GM19452 (cell line): ENCODE measurements at regions not wholly inside any gene's neighbourhood (a gene's known extent, or its start where the extent isn't known, plus 50 kb on each side); places are given as distances from the start of the nearest gene placed in this dataset.

ENCODE experiments used
- ATAC-seq: cut with Tn5 transposase; IDR thresholded peaks from one replicate; pipeline ENCODE4 v1.9.1; 2021; ENCODE audit not compliant: unreplicated experiment

DNA sequence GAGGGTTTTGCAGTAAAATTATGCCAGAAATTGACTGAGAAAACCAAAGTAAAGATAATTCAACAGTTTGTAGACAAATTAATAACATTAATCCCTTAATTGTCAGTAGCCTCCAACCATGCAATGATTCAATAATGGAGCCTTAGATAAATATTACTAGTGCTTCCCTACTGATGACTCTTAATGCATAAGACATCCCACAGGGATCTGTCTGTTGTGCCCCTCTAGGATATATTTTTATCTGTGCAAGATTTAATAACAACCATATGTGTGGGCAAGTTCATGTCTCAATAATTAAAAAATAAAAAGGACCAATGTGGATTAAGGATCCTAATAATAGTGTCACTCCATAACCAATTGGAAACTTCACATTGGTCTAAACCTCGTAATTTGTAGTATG, 230.3 kb upstream of the TCF4 start:
- no peak for ATAC-seq

DNA sequence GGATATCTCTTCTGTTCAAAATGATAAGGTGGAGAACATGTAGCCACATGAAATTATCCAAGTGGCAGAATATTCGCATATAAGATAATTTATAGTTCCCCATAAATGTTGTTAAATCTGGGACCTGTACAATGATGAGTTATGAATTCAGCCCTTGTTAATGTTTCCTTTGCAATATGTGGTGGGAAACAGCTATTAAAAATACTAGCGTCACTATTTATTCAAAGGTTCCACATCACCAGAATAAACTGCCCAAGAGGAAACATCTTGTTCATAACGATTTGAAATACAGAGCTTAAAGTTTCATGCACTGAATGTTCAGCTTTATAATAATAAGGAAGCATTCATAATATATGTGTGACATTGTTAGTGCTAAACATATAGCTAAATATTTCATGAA, 223.9 kb upstream of the TCF4 start:
- ATAC-seq: no peak

DNA sequence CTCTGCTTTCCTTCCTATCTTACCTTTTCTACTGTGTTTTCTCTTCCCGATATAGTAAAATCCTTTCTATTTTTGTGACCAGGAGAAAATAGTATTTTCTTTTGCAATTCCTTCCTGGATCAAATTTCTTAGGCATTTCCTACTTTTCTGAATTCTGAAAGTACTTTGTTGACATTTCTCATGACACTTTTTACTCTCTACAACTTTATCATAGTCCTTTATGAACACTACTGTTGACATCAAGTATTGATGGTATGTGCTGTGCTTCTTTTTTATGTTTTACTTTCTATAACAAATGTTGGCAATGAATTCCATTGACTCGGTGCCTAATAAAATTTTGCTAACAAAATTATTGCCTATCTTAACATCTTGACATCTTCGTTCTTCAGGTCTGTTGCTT, 217.7 kb upstream of the TCF4 start:
- no peak for ATAC-seq

DNA sequence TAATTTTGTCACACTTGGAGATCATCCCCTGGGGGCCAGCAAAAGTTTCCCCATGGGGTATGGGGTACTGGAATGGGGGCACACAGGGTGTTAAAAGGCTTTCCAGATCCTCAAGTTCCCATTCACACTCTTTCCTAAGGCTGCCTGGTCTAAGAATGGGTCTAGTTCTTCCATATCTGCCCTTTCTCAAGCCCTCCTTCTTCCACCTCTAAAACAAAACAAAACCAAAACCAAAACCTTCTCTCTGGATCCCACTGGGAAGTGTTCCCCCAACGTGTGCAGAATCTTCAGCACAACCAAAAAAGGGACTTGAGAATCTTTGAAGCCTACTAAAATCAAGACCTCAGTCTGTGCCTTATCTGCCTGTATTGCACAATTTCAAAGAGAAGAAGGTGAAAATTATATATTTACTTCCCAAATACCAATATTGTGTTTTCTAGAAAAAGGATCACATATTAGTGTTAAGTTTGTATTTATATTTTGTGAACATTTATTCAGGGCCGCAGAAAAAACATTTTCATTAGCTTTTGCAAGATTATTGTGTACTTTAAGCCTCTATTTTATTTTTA, 207.2 kb upstream of the TCF4 start:
- no peak for ATAC-seq

DNA sequence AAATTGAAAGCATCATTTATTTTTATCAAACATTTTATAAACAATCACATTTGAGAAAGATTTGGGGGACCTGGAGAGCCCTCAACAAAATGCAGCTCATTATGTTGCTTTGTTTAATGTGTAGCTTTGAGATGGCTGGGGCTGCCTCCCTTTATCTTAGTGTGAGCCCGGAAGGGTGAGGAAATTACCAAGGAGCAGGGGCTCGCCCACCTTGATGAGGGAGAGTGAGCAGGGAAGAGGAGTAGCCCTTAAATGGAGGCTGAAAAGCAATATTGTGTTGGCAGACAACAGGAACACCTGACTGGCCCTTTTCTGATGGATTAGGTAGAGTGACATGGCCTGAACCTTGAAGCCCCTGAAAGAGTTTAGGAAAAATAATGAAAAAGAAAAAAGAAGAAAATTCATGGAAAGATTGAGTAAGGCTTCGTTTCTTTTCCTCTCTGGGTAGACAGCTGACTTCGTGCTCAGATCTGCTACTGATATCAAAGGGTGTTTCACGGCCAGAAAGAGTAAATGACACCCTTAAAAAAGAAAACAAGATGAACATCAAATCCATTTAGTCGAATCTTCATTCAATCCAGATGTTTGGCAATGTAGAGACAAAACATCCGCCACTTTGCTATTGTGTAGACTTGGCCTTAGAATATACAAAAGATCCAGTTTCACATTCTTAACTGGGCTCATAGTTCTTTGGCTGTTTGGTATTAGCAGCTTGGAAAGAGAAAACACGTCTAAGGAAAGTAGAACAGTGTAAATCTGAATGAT, 206.5 kb upstream of the TCF4 start:
- no peak for ATAC-seq

DNA sequence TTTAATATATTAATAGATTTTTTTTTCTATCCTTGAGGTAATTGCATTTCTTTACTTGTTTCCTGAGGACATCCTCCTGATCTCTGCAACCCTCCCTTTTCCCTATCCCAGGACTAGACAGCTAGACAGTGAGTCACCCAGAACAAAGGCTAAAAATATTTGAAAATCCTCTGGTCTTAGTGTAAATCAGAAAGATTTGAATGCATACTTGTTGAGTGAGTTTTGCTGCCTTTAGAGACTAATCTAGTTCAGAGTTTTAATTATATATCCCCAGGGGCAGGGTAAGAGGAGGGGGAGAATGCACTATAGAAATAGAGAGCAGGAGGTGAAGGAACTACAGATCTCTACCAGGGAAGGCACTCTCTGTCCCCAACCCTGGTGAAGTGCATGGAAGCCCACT, 202.3 kb upstream of the TCF4 start:
- no peak for ATAC-seq

DNA sequence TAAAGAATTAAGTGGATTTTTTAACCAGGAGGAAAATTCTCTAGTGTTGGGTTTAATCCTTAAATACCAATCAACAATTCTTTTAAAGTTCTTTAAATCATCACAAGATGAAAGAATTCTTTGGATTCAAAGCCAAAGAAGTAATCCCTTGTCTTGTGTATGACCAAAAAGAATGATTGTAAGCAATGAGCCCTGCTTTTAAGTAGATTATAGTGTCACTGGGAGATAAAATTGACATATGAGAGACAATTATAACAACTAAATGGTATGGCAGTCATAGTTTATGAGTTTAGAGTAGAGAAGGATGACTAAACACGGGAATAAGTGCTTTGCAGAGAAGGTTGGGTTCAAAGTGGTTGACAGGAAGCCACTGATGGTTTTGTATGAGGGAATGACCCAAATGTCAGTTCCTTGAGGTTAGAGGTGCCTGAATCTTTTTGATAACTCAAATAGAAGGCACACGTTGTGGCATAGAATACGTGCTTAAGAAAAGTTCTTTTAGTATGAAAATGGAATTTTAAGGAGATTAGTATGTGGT, 199.6 kb upstream of the TCF4 start:
- no peak for ATAC-seq

DNA sequence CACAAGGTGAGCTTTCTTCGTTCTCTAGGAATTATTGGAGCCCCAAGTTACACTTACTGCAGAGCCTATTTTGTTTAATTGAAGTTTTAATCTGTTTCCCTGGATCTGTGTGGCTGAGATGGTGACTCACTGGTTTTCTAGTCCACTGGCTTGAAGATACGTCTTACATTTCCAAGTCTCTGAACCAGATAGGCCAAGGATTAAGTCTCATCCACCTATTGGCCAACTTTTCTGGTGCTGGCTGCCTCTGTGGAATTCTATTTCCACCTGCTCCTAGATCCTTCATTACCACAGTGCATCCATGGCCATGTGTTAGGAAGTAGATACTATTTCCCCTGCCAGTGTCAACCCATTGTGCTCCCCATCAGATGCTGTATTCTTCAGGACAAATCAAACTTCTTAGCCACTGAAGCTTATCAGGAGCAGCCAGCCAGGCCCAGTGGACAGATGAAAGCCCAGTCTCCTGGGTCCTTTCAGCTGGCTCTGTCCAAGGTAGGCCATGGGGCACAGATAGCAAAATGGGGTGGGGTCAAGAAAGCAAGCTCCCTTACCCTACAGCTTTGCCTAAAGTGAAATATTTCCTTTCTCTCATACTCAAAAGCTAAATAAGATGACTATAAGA, 198.8 kb upstream of the TCF4 start:
- no peak for ATAC-seq

DNA sequence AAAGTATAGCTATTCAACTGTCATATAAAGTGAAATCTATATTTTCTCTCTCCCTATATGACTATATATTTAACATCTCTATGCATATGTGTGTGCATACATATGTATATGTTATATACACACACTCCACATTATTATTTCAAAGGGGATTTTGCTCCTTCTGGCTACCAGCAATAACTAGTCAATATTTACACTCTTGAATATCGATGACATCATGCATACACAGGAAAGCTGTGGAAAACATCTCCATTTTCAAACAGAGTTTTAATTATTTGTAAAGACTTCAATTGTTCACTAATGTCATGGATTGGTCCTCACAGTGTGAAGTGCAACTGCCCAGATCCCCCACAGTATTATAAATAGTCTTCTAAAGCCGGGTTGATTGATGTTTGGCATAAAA, 195.9 kb upstream of the TCF4 start:
- ATAC-seq: no peak

DNA sequence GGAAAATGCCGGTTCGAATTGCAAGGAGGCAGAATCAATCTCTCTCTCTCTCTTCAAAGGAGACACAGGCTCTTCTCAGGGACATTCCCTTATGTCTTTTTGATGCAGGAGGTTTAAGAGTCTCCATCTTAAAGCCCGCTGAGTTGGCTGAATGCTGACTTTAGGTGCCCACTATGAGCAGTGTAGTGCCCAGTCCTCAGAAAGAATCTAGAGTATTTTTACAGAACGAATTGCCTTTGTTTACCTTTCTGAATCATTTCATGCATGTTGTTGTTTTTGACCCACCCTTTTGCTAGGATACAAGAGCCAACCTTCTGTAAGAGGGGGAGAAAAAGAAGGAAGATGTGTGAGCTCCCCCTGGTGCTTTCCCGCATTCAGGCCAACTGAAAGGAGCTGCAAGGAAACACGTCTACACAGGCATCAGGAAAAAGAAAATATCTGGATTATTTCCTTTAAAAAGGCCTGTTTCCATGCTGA, 193.5 kb upstream of the TCF4 start:
- no peak for ATAC-seq

DNA sequence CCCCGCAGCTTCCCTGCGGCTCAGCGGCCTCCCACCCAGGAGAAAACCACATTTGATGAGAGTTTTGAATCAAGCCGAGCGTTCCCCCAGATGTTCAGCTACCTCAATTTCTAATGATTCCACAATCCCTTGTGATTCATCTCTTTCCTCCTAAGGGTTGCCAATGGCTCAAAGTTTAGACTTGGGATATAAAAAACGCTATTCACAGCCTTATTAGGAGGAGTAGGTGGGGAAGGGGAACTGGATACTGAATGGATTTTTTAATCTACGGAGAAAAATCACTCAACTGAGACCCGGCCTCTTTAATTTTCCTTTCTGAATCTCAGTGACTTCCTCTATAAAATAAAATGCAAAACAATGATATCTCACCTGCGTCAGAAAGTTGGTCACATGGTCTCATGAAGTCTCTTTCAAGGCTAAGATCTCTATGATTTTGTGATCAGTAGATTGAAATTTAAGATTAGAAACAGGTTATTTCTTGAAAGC, 192.6 kb upstream of the TCF4 start:
- no peak for ATAC-seq

DNA sequence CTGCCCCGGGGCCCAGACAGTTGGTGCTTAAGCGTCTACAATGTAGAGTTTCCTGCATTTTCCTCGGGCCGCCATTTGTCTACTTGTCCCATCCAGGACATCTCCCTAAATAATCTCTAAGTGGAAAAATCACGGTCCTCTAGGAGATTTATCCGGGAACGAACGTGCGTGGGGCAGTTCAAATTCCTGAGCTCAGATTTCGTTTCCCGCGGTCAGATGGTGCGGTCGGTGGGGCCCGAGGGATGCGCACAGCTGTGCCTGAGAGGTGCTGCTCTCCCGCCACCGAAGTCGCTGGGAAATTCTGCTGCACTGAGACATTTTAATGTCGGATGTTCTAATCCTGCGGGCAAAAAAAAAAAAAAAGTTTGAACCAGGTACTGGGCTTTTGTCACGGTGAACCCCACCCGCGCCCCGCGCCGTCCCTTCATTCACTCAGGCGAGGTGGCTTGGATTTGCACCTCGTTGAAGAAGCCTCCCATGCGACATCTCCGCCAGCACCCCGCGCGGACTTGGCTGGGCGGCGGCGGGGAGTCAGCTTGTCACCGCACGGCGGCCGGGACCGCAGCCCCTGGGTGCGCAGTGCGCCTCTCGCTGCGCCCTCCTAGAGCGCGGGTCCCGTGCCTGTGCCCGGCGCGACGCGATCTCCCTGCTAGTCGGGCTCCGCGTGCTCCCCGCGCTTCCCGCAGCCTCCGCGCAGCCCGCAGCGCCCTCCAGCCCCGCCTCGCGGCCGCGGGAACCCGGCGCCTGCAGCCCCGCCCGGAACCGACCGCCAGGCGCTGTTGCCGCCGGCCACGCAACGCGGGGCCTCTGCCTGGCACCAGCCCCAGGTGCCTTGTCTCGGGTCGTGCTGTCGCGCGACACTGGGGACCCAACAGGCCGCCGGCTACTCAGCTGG, 191.9 kb upstream of the TCF4 start:
- ATAC-seq: no peak

DNA sequence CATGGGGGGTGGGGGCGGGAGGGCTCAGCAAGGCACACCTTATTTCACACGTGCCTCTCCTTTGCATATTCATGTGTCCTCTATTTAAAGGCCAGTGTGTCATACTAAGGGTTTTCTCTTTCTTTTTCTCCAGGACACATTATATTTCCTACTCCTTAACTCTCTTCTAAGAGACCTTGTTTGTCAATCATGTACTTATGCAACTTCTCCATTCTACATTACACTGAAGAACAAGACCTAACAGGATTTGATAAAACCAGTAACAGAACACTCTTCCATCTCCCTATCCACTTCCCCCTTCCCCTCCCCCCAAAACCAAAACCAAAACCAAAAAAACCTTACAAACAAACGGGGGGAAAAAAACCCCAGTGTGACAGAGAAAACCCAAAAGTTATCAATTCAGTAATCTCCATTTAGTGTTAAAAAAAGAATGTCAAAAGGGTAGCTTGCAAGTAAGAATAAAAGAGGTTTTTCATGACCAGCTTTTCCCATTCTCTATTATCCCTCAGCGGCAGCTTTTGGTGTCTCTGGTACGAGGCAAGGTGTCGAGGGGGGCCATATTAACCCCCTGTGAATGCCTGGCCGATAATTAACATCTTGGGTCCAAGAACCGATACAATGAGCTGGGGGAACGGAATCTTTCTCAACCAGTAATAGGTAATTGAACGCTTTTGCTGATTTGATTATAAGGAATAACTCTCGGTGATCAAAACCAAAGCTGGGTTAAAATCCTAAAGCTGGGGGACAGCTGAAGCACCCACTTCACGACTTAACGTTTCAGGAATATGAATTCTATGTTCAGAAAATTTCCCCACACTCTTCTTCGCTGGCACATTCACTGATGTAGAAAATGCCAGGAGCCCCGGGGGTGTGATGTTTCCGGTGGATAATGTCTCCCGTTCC, 191.0 kb upstream of the TCF4 start:
- ATAC-seq: no peak

DNA sequence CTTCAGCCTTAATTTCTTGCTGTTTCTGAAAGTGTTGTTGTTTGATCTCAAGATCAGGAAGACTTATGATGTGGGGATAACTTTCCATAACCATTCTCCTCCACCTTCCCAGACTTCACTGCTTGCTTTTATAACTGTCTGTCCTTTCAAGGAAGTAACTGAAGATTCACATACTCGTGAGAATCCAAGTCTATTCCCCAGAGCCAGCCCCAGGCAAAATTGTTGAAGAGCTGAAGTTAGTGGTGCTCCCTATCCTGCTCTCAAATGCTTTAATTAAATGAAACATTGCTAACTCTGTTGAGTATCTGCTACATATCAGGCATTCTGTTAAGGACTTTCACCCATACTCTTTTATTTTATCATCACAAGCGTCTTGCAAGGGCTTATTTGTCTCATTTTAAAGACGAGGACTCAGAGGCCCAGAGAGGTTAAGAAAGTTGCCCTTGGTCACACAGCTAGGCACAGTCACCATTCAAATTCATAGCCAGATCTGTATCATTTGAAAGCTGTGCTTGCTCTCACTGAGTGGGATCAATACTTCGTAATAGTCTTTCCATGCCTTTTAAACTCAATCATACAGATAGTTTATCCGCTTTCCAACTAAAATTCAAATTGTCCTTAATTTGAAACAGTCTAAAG, 189.8 kb upstream of the TCF4 start:
- ATAC-seq: no peak

DNA sequence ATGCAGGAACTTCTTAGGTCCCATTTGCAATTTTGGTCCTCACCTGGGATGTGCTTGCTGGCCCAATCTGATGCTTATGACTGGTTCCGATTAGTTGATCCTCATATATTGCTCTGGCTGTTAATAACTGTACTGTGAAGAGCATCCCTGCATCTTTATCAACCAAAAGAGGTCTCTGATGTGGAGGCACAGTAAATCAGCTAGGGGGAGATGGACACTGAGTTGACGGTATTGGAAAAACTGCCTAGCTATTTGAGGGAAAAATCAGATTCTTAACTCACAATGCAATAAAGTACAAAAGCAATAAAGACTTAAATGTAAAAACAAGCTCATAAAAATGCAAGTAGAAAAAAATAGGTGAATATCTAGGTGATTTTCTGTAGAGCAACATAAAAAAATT, 188.0 kb upstream of the TCF4 start:
- no peak for ATAC-seq

DNA sequence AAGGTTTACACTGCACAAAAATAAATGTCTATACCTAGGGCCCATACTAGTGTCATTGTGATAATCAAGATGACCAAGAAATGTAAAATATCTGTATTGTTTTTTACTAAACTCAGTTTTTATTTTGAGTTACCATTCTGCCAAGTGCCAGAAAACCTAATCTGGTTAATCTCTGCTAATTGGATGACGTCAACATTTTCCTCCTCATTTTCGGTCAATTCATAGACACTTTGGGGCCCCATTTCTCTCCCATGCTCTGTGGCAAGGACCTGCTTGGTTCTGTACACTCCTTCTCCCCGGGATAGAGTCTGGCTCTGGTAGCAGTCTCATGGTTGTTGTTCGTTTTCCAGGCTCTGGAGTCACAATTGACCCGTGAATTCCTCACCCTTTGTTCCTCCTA, 186.5 kb upstream of the TCF4 start:
- no peak for ATAC-seq

DNA sequence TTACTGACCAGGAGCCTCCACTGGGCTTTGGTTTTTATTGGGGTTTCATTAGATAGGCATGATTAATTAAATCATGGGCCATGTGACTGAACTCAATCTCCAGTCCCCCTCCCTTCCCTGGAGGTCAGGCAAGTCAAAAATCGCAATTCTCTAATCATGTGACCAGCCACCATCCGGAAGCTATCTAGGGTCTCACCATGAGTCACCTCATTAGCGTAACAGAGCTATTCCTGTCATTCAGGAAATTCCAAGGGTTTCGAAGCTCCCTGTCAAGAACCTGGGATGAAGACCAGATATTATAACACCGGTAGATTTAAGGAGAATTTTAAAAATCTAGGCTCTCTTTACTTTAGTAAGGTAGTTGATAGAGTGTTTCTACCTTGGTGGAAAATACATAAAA, 180.3 kb upstream of the TCF4 start:
- ATAC-seq: no peak

DNA sequence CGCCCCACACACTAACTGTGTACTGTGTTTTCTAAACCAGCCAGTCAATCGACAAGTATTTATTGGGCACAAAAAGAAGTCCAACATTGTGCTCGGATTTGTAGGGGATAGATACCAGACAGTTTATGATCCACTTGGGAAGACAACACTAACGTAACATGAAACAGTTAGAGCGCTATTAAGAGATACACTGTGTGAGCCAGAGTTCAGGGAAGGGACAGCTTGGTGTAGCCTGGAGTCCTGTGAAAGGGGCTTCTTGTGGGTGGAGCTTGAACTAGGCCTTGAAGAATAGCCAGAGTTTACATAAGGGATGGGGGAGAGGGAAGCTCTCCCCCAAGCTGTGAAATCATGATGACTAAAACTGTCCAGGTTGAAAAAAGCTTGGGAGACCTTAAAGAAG, 176.4 kb upstream of the TCF4 start:
- ATAC-seq: no peak

DNA sequence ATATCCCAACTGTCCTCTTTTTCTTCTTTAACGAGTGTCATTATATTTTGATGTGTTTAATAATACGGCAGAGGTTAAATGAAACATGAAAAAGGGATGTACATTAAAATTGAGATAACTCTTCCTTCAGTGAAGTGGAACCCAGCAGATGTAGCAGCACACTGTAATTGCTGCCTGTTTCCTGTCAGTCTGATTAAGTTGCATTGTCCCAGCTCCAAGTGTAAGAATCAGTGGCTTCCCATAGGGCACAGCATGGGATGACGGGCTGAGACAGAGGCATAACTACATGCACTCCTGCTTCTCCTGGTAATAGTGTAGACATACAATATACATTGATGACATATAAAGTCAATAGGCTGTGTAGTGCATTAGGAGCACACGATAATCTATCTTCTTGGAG, 175.8 kb upstream of the TCF4 start:
- no peak for ATAC-seq

DNA sequence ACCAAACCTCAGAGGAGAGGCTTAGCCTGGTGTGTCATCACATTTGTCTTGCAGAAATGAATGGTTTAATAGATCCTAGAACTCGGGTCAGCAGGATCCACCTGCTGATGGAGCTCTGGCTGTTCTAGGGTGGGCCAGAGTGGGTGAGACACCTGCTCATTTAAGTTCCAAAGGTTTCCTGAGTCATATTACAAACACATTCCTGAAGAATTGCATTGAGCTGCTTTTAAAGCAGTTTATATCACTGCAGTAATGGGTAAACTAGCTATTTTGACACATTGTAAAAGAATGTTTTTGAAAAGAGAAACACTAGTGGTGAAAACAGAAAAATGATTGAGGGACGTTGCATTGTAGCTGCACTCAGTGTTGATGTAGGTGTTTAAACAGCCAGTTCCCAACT, 175.3 kb upstream of the TCF4 start:
- no peak for ATAC-seq
